NB4 (cell line): ENCODE measurements at regions not wholly inside any gene's neighbourhood (a gene's known extent, or its start where the extent isn't known, plus 50 kb on each side); places are given as distances from the start of the nearest gene placed in this dataset.

Experiments
- CTCF ChIP-seq: IDR thresholded peaks from one replicate; pipeline ENCODE4 v1.5.1; 2012; ENCODE audit warnings: low read depth, low read length
- MYC ChIP-seq: IDR thresholded peaks from 2 replicates; pipeline ENCODE4 v1.6.1; 2011; ENCODE audit warnings: low read depth, low read length
- POLR2A ChIP-seq: IDR thresholded peaks from 2 replicates; pipeline ENCODE4 v1.6.1; 2011; ENCODE audit warnings: mild to moderate bottlenecking; ENCODE audit not compliant: insufficient read length; ENCODE audit errors: extremely low read depth

DNA sequence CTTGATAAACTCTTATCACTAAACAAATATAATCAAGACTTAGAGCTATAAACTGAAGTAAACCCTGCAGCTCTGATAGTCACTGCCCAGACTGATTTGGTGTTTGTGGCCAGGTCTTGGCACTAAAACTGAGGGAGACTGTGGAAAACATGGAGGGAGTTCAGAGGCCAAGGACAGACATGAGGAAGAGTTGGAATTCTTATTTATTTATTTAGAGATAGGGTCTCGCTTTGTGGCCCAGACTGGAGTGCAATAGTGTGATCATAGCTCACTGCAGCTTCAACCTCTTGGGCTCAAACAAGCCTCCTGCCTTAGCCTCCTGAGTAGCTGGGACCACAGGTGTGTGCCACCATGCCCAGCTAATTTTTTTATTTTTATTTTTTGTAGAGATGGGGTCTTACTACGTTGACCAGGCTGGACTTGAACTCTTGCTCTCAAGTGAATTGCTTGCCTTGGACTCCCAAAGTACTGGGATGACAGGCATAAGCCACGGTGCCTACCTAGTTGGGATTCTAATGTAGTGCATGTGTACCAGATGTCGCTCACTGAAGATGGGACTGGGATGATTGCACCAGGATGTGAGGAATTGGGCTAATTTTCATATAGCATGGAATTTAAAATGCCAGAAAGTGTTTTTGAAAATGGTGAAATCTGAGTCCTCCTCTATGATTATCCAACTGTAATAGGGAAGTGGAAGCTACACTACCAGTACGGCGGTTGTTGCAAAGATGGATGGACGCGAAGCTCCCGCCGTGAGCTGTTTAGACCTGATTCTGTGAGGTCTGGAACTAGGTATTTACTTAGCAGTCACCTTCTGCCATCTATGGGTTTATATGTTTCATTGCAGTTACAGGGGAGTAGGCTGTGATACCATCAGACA lies 52.7 kb upstream of the CTLA4 start:
- peak; percentile 54 for TF ChIP-seq CTCF
- no peak for TF ChIP-seq POLR2A
- no peak for TF ChIP-seq MYC
